DND-41 (cell line): ENCODE measurements at regions not wholly inside any gene's neighbourhood (a gene's known extent, or its start where the extent isn't known, plus 50 kb on each side); places are given as distances from the start of the nearest gene placed in this dataset.
"Not testable (repeated sequence)": the region's sequence is repeated elsewhere in the genome, so short reads cannot be mapped to it uniquely, and the experiment has no call there.

Experiments
- ATAC-seq: fragments of 200-7000 bp; cut with Tn5 transposase; 3 replicates; pipeline ENCODE4 v1.9.1; 2021; ENCODE audit warnings: low read depth; ENCODE audit not compliant: insufficient read depth
- DNase-seq: peaks from one replicate; pipeline ENCODE4 v3.0.0-alpha.2; 2020
- H2AFZ ChIP-seq: 2 replicates; pipeline ENCODE4 v1.6.0; 2012; ENCODE audit warnings: low read depth, low read length
- H3K27ac ChIP-seq: 2 replicates; pipeline ENCODE4 v1.5.1; 2012; ENCODE audit warnings: low read length, inconsistent platforms
- H3K27me3 ChIP-seq: fragments of 200-600 bp; sonication (generic); 2 replicates; pipeline ENCODE4 v1.6.0; 2012; ENCODE audit warnings: low read length, mild to moderate bottlenecking, inconsistent platforms; ENCODE audit not compliant: insufficient read depth, poor library complexity
- H3K36me3 ChIP-seq: 2 replicates; pipeline ENCODE4 v1.5.1; 2012; ENCODE audit warnings: low read length, inconsistent platforms; ENCODE audit not compliant: insufficient read depth
- H3K4me1 ChIP-seq: 2 replicates; pipeline ENCODE4 v1.5.1; 2012; ENCODE audit warnings: mild to moderate bottlenecking, low read length; ENCODE audit not compliant: insufficient read depth
- H3K4me2 ChIP-seq: 2 replicates; pipeline ENCODE4 v1.6.0; 2012; ENCODE audit warnings: mild to moderate bottlenecking, moderate library complexity, low read length, inconsistent platforms; ENCODE audit not compliant: insufficient read depth
- H3K4me3 ChIP-seq, 2 experiments: fragments of 200-600 bp in 1 of 2; shearing (Covaris generic) in 1 of 2; 2 replicates each; pipeline ENCODE4 v1.5.1; 2012 to 2016; ENCODE audit warnings: inconsistent platforms in 2 of 2, low read length in 2 of 2, mild to moderate bottlenecking in 2 of 2, low read depth in 1 of 2, moderate library complexity in 1 of 2
- H3K79me2 ChIP-seq: 2 replicates; pipeline ENCODE4 v1.6.0; 2012; ENCODE audit warnings: low read length, inconsistent platforms; ENCODE audit not compliant: insufficient read depth
- H3K9ac ChIP-seq: 2 replicates; pipeline ENCODE4 v1.6.0; 2012; ENCODE audit warnings: low read depth, mild to moderate bottlenecking, inconsistent platforms, low read length, moderate library complexity
- H3K9me3 ChIP-seq: 2 replicates; pipeline ENCODE4 v1.5.1; 2012; ENCODE audit warnings: low read length, moderate library complexity, mild to moderate bottlenecking, inconsistent platforms; ENCODE audit not compliant: insufficient read depth, severe bottlenecking
- H4K20me1 ChIP-seq: 2 replicates; pipeline ENCODE4 v1.6.0; 2012; ENCODE audit warnings: low read length; ENCODE audit not compliant: insufficient read depth

GRCh38 chr2:87093937-87094529, 72.4 kb upstream of the PLGLB1 start:
- H3K9me3 ChIP-seq, H3K4me2 ChIP-seq, H3K9ac ChIP-seq, DNase-seq, H2AFZ ChIP-seq, H3K27me3 ChIP-seq, H4K20me1 ChIP-seq, H3K27ac ChIP-seq, H3K79me2 ChIP-seq, H3K4me3 ChIP-seq, H3K4me1 ChIP-seq, ATAC-seq, H3K36me3 ChIP-seq: not testable (repeated sequence)

GRCh38 chr2:87095804-87096203, 74.2 kb upstream of the PLGLB1 start:
- not testable (repeated sequence) for DNase-seq, H3K27ac ChIP-seq, ATAC-seq, H2AFZ ChIP-seq, H3K27me3 ChIP-seq, H4K20me1 ChIP-seq, H3K4me2 ChIP-seq, H3K9ac ChIP-seq, H3K79me2 ChIP-seq, H3K4me1 ChIP-seq, H3K9me3 ChIP-seq, H3K36me3 ChIP-seq, H3K4me3 ChIP-seq

DNA sequence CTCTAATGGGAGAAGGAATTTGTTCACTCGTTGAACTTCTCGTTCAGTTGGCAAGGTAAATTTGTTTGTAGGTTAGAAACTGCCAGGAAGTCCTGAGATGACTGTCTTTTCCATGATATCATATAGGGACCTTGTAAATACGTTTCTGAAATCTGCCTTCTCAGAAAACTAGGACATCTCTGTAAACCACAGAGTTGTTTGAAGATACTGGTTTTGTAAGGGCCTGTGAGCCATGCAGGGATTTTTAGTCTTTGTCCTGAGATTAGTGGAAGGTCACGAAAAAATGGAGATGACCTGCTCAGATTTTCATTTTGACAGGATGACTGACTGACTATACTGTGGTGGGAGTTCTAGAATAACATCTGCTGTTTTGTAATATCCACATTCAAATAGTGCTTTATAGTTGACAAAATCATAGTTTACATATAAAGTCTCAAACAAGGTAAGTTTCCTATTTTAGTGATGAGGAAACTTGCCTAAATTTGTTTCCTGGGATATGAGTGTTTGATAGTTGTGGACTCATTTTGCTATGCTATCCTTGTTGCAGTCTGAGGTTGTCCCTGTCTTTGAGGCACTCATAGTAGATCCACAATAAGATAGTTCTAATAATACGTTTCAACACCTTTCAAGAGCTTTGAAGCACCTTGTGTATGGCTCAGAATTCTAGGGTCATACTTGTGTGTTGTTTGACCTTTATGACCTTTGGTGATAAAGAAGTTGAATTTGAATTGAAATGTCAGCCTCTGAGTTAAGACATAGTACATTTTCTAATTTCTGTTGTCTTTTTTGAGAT, 107.3 kb upstream of the PLGLB1 start:
- not testable (repeated sequence) for ATAC-seq, H3K27me3 ChIP-seq, H3K36me3 ChIP-seq, H3K9ac ChIP-seq, H3K9me3 ChIP-seq, DNase-seq, H3K4me1 ChIP-seq, H4K20me1 ChIP-seq, H3K79me2 ChIP-seq, H2AFZ ChIP-seq, H3K27ac ChIP-seq, H3K4me2 ChIP-seq, H3K4me3 ChIP-seq

GRCh38 chr2:87132577-87132976, 110.9 kb upstream of the PLGLB1 start:
- not testable (repeated sequence) for DNase-seq, H3K9me3 ChIP-seq, H2AFZ ChIP-seq, H3K79me2 ChIP-seq, H3K4me2 ChIP-seq, H3K27ac ChIP-seq, H3K36me3 ChIP-seq, H3K4me3 ChIP-seq, ATAC-seq, H3K27me3 ChIP-seq, H4K20me1 ChIP-seq, H3K9ac ChIP-seq, H3K4me1 ChIP-seq

GRCh38 chr2:87151835-87152493, 130.3 kb upstream of the PLGLB1 start:
- H3K9ac ChIP-seq, H3K36me3 ChIP-seq, H3K4me2 ChIP-seq, H3K79me2 ChIP-seq, DNase-seq, H3K9me3 ChIP-seq, H3K4me3 ChIP-seq, H2AFZ ChIP-seq, H3K27ac ChIP-seq, H4K20me1 ChIP-seq, H3K4me1 ChIP-seq, H3K27me3 ChIP-seq: not testable (repeated sequence)
- ATAC-seq: peak; percentile 84

GRCh38 chr2:87174454-87174853, 152.8 kb upstream of the PLGLB1 start:
- ATAC-seq, H3K27ac ChIP-seq, H3K9me3 ChIP-seq, DNase-seq, H2AFZ ChIP-seq, H3K4me1 ChIP-seq, H3K4me3 ChIP-seq, H4K20me1 ChIP-seq, H3K4me2 ChIP-seq, H3K36me3 ChIP-seq, H3K79me2 ChIP-seq, H3K27me3 ChIP-seq, H3K9ac ChIP-seq: not testable (repeated sequence)

DNA sequence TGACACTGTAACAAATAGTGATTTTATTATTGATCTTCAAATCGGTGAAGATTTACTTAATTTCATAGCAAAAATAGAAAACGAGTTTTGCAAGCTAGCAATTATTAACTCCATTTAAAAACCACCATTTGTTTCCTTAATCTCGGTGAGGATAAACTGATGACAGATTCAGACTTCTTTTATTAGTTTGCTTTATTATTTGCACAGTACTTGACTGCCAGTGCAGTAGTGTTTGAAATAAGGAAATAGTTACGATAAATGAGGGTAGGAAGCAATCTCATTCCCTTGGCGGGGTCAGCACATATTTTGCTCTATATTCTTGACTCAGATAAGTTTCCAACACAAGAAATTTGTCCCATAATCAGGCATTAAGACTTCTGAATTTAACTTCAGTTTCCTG, 161.7 kb upstream of the PLGLB1 start:
- ATAC-seq, H3K4me1 ChIP-seq: not testable (repeated sequence)

DNA sequence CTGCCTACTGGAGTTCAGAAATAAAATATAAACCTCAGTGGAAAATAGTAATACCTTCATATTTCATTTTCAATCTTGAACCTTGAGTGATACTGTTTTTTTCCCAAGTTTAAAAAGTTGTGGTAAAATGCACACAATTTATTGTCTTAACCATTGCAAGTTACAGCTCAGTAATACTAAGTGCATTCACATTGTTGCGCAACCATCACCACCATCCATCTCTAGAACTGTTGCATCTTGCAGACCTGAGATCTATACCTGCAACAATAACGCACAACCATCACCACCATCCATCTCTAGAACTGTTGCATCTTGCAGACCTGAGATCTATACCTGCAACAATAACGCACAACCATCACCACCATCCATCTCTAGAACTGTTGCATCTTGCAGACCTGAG, 162.6 kb upstream of the PLGLB1 start:
- H3K4me1 ChIP-seq, H3K4me2 ChIP-seq, H3K36me3 ChIP-seq, H3K27me3 ChIP-seq, DNase-seq, H3K4me3 ChIP-seq, H3K79me2 ChIP-seq, H3K27ac ChIP-seq, ATAC-seq, H4K20me1 ChIP-seq, H3K9ac ChIP-seq, H3K9me3 ChIP-seq, H2AFZ ChIP-seq: not testable (repeated sequence)

More for the DNA sequence above, 161.7 kb upstream of the PLGLB1 start:
- not testable (repeated sequence) for H3K27ac ChIP-seq, H3K4me3 ChIP-seq, H2AFZ ChIP-seq, DNase-seq, H3K9ac ChIP-seq, H4K20me1 ChIP-seq, H3K27me3 ChIP-seq, H3K9me3 ChIP-seq, H3K79me2 ChIP-seq, H3K36me3 ChIP-seq, H3K4me2 ChIP-seq
